Posterior vena cava (tissue), 2 donors: ENCODE measurements at regions not wholly inside any gene's neighbourhood (a gene's known extent, or its start where the extent isn't known, plus 50 kb on each side); places are given as distances from the start of the nearest gene placed in this dataset.
"Not testable (repeated sequence)": the region's sequence is repeated elsewhere in the genome, so short reads cannot be mapped to it uniquely, and the experiment has no call there.

Experiments used
- DNase-seq: peaks from one replicate; pipeline ENCODE4 v3.0.0-alpha.2; 2020; ENCODE audit warnings: low spot score
- intact Hi-C, 2 donors: fragments of 100-400 bp; cut with DNase I; formaldehyde crosslinking; loops; one replicate each; pipeline versions ENCODE4 v1.14.1 to v1.14.2; 2022 to 2023
- donor health status: DM: yes; HTN: yes; CAD: no.
- donor health status: DM: yes; HTN: yes; CAD: no.

DNA sequence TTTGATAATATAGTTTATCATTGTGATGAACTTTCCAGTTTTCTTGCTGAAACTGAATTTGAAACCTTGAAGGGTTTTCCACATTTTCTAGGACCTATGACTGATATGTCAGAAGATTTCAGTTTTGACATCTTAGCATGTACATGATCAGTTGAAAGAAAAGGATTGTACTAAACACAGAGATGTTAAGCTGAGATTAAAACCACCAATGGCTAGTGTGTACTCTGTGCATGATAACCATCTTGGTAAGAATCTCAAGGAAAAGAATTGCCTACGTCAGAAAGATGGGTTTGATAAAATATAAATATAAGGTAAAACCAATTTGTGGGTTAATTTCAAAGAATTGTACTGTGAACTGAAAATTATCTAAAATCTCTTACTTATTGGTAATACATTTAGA, 776.4 kb downstream of the GATA3 start:
- DNase-seq: no peak
- intact Hi-C loops: no loop called here

DNA sequence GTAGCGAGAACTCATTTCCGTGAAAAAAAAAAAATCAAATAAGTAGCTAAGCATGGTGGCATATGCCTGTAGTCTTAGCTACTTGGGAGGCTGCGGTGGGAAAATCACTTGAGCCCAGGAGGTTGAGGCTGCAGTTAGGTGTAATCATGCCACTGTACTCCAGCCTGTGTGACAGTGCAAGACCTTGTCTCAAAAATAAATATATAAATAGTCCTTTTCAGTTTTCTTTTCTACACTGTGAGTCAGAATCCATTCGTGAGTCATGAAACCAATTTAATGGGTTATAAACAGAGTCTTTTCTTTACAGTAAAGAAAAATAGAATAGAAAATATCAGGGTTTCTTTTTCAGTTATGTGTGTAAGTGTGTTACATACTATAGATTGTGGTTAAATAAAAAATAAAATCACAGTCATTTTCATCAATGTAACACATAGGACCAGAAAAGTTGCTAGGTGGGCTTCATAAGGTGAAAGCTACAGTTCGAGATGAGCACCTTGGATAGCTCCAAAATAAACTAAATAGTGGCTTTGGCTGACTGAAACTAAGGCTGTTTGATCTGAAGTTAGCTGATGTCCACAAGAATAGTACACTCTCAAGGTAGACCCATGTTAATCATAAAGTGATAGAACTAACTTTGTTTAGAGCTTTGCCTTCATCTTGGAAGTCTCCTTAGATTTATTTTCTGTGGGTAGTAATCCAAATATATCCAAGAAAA, 781.1 kb downstream of the GATA3 start:
- intact Hi-C loops: no loop called here
- no peak for DNase-seq

DNA sequence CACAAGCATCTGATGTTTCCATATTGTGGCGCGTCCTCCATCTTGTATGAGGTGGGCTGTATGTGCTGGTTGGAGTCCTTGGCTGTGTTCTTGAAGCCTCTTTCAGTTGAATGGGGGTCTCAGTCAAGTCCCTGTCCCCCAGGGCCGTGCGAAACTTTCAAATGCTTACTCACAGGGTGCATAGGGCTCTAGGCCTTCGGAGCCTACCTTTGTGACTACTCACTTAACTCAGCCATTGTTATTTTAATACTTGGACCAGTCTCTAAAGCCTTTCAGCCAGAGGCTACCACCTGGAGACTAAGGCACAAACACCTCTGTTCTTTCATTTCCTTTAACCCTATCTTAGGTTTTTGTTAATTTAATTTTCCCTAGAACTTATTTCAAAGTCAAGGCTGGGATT, 785.9 kb downstream of the GATA3 start:
- DNase-seq: no peak
- intact Hi-C loops: no loop called here

GRCh38 chr10:8844141-8844540, 789.7 kb downstream of the GATA3 start:
- no peak for DNase-seq

GRCh38 chr10:8852546-8852945, 798.1 kb downstream of the GATA3 start:
- intact Hi-C loops: no loop called here
- no peak for DNase-seq

More at GRCh38 chr10:8844141-8844540, 789.7 kb downstream of the GATA3 start:
- intact Hi-C loops: no loop called here

DNA sequence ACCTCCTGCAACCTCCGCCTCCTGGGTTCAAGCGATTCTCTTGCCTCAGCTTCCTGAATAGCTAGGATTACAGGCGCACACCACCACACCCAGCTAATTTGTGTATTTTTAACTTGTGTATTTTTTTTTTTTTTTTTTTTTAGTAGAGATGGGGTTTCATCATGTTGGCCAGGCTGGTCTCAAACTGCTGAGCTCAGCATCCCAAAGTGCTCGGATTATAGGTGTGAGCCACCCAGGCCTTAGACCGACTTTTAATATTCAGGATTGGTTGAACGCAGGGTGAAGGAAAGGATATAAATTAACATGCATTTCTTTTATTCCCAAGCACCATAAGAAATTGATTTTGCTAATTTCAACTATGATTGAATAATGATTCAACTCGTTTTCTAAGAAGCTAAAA, 798.6 kb downstream of the GATA3 start:
- DNase-seq: no peak
- intact Hi-C loops: no loop called here

- DNase-seq, intact Hi-C loops: not testable (repeated sequence)
Measured at GRCh38 chr10:8868924-8869323, 814.4 kb downstream of the GATA3 start.

- intact Hi-C loops: no loop called here
- DNase-seq: no peak
Measured at GRCh38 chr10:8873310-8873709, 818.8 kb downstream of the GATA3 start.

- DNase-seq: no peak
- intact Hi-C loops: no loop called here
Measured at GRCh38 chr10:8874268-8874667, 819.8 kb downstream of the GATA3 start.

- intact Hi-C loops: no loop called here
- no peak for DNase-seq
Measured at GRCh38 chr10:8874972-8875371, 820.5 kb downstream of the GATA3 start.

DNA sequence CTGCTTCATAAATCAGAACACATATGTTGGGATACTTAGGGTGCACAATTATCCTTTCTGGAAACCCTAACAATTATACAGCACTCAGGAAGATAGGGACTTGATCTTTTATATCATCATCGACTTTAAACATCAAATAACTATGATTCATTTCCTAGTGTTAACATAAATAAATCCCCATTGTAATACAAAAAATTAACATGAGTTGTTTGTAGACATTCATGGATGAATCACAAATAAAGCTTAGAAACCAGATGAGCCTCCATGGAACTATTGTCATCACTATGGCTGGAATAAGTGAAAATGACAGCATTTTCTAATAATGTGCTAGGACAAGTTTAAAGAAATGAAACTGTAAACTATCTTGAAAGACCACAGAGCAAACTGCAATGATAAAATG, 821.7 kb downstream of the GATA3 start:
- intact Hi-C loops: no loop called here
- no peak for DNase-seq

- no peak for DNase-seq
- intact Hi-C loops: no loop called here
Measured at GRCh38 chr10:8889538-8889937, 835.0 kb downstream of the GATA3 start.

DNA sequence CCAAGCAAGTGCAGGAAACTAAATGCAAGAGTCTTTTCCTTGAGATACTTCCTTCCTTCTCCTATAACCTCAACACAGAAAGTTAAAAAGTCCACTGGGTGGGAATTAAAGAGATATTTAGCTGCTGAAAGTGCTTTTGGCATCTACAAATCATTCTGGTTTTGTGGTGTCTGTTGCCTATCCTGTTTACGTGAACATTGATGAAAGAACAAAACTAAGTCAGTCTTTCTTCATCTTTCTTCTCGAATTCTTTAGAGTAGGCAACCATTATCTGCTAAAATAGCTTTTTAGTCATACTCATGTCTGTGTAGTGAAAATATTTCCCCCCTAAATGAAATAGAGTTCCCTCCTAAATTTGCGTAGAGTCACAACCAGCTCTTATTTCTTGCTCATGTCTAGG, 838.6 kb downstream of the GATA3 start:
- intact Hi-C loops: no loop called here
- DNase-seq: no peak

DNA sequence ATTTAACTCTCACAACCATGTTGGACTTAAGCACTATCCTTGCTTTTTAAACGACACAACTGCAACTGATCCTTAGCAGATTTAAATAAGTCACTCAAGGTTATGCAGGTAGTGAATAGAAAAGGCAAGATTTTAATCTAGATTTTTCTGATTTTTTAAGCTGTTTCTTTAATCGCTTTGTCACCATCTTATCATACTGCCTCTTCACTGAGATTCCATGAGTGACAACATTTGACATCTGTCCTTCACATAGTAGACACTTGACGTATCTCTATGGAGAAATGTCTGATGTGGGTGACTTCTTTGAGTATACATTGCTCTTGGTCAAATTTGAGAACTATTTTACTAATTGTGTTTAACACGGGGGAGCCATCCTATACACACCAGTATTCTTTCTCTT, 839.7 kb downstream of the GATA3 start:
- DNase-seq: no peak
- intact Hi-C loops: no loop called here

DNA sequence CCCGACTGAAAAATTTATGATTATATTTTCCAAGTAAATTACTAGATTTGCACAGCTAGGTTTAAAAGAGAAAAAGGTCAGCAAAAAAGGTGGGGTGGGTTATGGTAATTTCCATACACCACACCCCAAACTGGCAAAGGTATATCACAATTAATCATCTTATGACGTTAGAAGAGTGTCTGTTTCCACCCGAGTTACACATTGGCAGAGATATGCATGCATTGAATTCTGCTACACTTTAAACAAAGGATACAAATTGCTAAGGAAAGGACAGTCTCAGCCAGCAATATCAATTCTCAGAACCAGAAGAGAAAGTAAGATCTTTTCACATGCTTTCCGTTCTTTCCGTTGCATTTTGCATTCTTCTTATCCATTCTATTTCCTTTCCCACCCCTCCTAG, 843.3 kb downstream of the GATA3 start:
- DNase-seq: no peak
- intact Hi-C loops: no loop called here

GRCh38 chr10:8898745-8899330, 844.4 kb downstream of the GATA3 start:
- intact Hi-C loops: no loop called here
- DNase-seq: no peak

- DNase-seq: no peak
- intact Hi-C loops: no loop called here
Measured at GRCh38 chr10:8902926-8903325, 848.4 kb downstream of the GATA3 start.

- intact Hi-C loops: no loop called here
- DNase-seq: no peak
Measured at GRCh38 chr10:8908013-8908412, 853.5 kb downstream of the GATA3 start.

DNA sequence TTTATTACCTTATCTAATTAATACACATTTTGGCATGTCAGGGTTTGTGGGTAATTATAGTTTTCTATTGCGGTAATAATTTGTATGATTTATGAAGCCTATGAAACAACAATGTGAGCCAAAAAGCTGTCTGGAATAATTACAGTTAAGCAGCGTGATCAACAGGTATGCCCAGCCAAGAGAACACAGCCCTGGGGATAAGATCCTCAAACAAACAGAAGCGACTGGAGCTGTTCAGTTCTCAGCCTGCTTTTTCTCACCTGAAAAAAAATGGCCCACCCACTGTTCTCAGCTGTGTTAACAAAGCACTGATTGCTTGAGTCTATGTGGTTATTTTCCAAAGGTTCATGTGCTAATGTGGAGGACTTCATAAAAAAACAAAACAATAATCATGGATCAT, 855.8 kb downstream of the GATA3 start:
- no peak for DNase-seq
- intact Hi-C loops: no loop called here

GRCh38 chr10:8911032-8911431, 856.5 kb downstream of the GATA3 start:
- DNase-seq: no peak
- intact Hi-C loops: no loop called here

GRCh38 chr10:8912108-8912507, 857.6 kb downstream of the GATA3 start:
- intact Hi-C loops: no loop called here
- no peak for DNase-seq
